GM12878 (cell line): ENCODE measurements at regions not wholly inside any gene's neighbourhood (a gene's known extent, or its start where the extent isn't known, plus 50 kb on each side); places are given as distances from the start of the nearest gene placed in this dataset.

ENCODE experiments used
- ATF2 ChIP-seq: IDR thresholded peaks from 2 replicates; pipeline ENCODE4 v1.6.1; 2012; ENCODE audit warnings: low read length, inconsistent platforms
- ATF7 ChIP-seq: fragments of 450-650 bp; IDR thresholded peaks from 2 replicates; pipeline ENCODE4 v1.6.1; 2016; ENCODE audit warnings: low read depth, mild to moderate bottlenecking
- BACH1 ChIP-seq: fragments of 450-650 bp; IDR thresholded peaks from 2 replicates; pipeline ENCODE4 v1.6.1; 2017; ENCODE audit warnings: mild to moderate bottlenecking, borderline replicate concordance
- BHLHE40 ChIP-seq, 2 experiments: fragments of 450-650 bp in 1 of 2; IDR thresholded peaks; 2 replicates each; pipeline ENCODE4 v1.6.1; 2011 to 2017; ENCODE audit warnings: low read depth in 2 of 2, borderline replicate concordance in 1 of 2, improper control_type of control experiment in 1 of 2, low read length in 1 of 2, mild to moderate bottlenecking in 1 of 2
- E2F4 ChIP-seq: IDR thresholded peaks from 2 replicates; pipeline ENCODE4 v1.6.1; 2012; ENCODE audit warnings: low read depth, low read length, improper control_type of control experiment
- HDGF ChIP-seq: fragments of 450-650 bp; IDR thresholded peaks from 2 replicates; pipeline ENCODE4 v1.6.1; 2016; ENCODE audit warnings: antibody characterized with exemption
- IKZF1 ChIP-seq: fragments of 450-650 bp; conservative IDR thresholded peaks from 2 replicates; pipeline ENCODE4 v1.6.1; 2017; ENCODE audit warnings: antibody characterized with exemption, mild to moderate bottlenecking
- IKZF2 ChIP-seq, 2 experiments: fragments of 450-650 bp; IDR thresholded peaks; 2 replicates each; pipeline ENCODE4 v1.6.1; 2017; ENCODE audit warnings: mild to moderate bottlenecking in 2 of 2, moderate library complexity in 2 of 2
- MTA2 ChIP-seq: fragments of 450-650 bp; IDR thresholded peaks from 2 replicates; pipeline ENCODE4 v1.6.1; 2016; ENCODE audit warnings: low read depth, mild to moderate bottlenecking, moderate library complexity
- MYC ChIP-seq: IDR thresholded peaks from 2 replicates; pipeline ENCODE4 v1.6.1; 2011; ENCODE audit warnings: mild to moderate bottlenecking, low read length, moderate library complexity, inconsistent platforms; ENCODE audit not compliant: insufficient read depth, insufficient replicate concordance, insufficient read length, severe bottlenecking
- NBN ChIP-seq: fragments of 450-650 bp; IDR thresholded peaks from 2 replicates; pipeline ENCODE4 v1.6.1; 2016
- NR2F1 ChIP-seq: fragments of 450-650 bp; conservative IDR thresholded peaks from 2 replicates; pipeline ENCODE4 v1.6.1; 2017; ENCODE audit warnings: mild to moderate bottlenecking
- PKNOX1 ChIP-seq: fragments of 450-650 bp; IDR thresholded peaks from 2 replicates; pipeline ENCODE4 v1.6.1; 2016; ENCODE audit warnings: mild to moderate bottlenecking
- PML ChIP-seq: IDR thresholded peaks from 2 replicates; pipeline ENCODE4 v1.6.1; 2012; ENCODE audit warnings: low read length, inconsistent platforms
- RAD51 ChIP-seq: fragments of 450-650 bp; IDR thresholded peaks from 2 replicates; pipeline ENCODE4 v1.6.1; 2016; ENCODE audit warnings: moderate library complexity, mild to moderate bottlenecking, inconsistent platforms
- RELB ChIP-seq: fragments of 450-650 bp; IDR thresholded peaks from 2 replicates; pipeline ENCODE4 v1.6.1; 2017; ENCODE audit warnings: low read depth, mild to moderate bottlenecking, moderate library complexity
- SREBF1 ChIP-seq: IDR thresholded peaks from 2 replicates; pipeline ENCODE4 v1.6.1; 2012; ENCODE audit warnings: mild to moderate bottlenecking, low read length
- ZNF217 ChIP-seq: fragments of 450-650 bp; IDR thresholded peaks from 2 replicates; pipeline ENCODE4 v1.6.1; 2017; ENCODE audit warnings: antibody characterized with exemption, mild to moderate bottlenecking

- TF ChIP-seq ZNF217: peak; percentile 85
- TF ChIP-seq HDGF: no peak
- no peak for TF ChIP-seq E2F4
- TF ChIP-seq NBN: 0 out of 2 replicates have a peak, but pooled peaks have one; percentile 33
- TF ChIP-seq RAD51: 0 out of 2 replicates have a peak, but pooled peaks have one; percentile 12
- peak; percentile 42 to 56; a peak in 2 of 4 replicates for TF ChIP-seq IKZF2 (IDR thresholded peaks at IDR 0.05)
- TF ChIP-seq PML: no peak
- TF ChIP-seq MTA2: peak; percentile 99
- peak in 1 of 2 experiments; percentile 46; a peak in 1 of 4 replicates for TF ChIP-seq BHLHE40 (IDR thresholded peaks at IDR 0.05; ENCODE audit: borderline replicate concordance in 1 of 2, low read depth in 2 of 2, low read length in 1 of 2)
- TF ChIP-seq ATF2: no peak
- peak; percentile 57 for TF ChIP-seq NR2F1
- TF ChIP-seq PKNOX1: peak; percentile 65
- no peak for TF ChIP-seq MYC
- peak; percentile 60; the same call in 1 of the 2 replicates for TF ChIP-seq SREBF1
- peak; percentile 69 for TF ChIP-seq RELB
- peak; percentile 60; the same call in 1 of the 2 replicates for TF ChIP-seq BACH1
- peak; percentile 71 for TF ChIP-seq ATF7
- TF ChIP-seq IKZF1: 0 out of 2 replicates have a peak, but pooled peaks have one; percentile 37
These were observed 176.5 kb upstream of the CPNE8 start (continued) for GRCh38 chr12:39081910-39082309.
